ENCODE measurements at regions not wholly inside any gene's neighbourhood (a gene's known extent, or its start where the extent isn't known, plus 50 kb on each side); places are given as distances from the start of the nearest gene placed in this dataset.

- ATAC-seq (no peak), DNase-seq (ENCODE audit: low read depth, low spot score) (no peak)
- Histone ChIP-seq H3K27me3 (ENCODE audit: insufficient read depth, low read length) (no peaks in the 10 kb centered on the region), H3K27ac (ENCODE audit: low read depth, low read length) (no peak overlapping the region), H3K36me3 (ENCODE audit: control insufficient read depth in 1 of 2, insufficient read depth in 2 of 2, low read length in 2 of 2) (no peaks in the 10 kb centered on the region), H2AFZ (ENCODE audit: low read depth, low read length, poor library complexity, severe bottlenecking) (no peak overlapping the region), H3K4me3 (replicated peaks in 1 of 2; ENCODE audit: low read depth in 1 of 2, low read length in 2 of 2) (no peak overlapping the region), H3K9ac (ENCODE audit: low read length) (no peak overlapping the region), H3K79me2 (ENCODE audit: insufficient read depth, low read length) (no peaks in the 10 kb centered on the region), H3K4me2 (ENCODE audit: low read length) (no peak overlapping the region), H4K20me1 (ENCODE audit: insufficient read depth) (no peaks in the 10 kb centered on the region), H3K9me3 (ENCODE audit: control insufficient read depth in 1 of 2, insufficient read depth in 1 of 2, low read depth in 1 of 2, low read length in 2 of 2) (no peaks in the 10 kb centered on the region; a peak in 1 of 4 replicates), H3K4me1 (ENCODE audit: control insufficient read depth in 1 of 2, insufficient read depth in 2 of 2, low read length in 2 of 2) (no peaks in the 10 kb centered on the region), H3K9me2 (ENCODE audit: insufficient read depth) (no peaks in the 10 kb centered on the region)
- BruUV-seq (replicated peaks), result no TSS peak
- CTCF ChIA-PET, result no interaction called here
- RAD21 ChIA-PET (ENCODE audit: low non-redundant PET in 1 of 2, low total read pairs in 2 of 2, uncharacterized antibody in 2 of 2, unreplicated experiment in 2 of 2), result no interaction called here
- TF ChIP-seq YY1 (IDR thresholded peaks at IDR 0.05; ENCODE audit: extremely low read depth, insufficient replicate concordance, low read depth, low read length) (no peak), POLR2AphosphoS5 (IDR thresholded peaks at IDR 0.05; ENCODE audit: low read depth, low read length) (no peak), CEBPB (IDR thresholded peaks at IDR 0.05; ENCODE audit: low read depth) (no peak), FOSL1 (IDR thresholded peaks at IDR 0.05; ENCODE audit: low read depth) (no peak), EGR1 (IDR thresholded peaks at IDR 0.05; ENCODE audit: low read depth) (no peak), CBX3 (IDR thresholded peaks at IDR 0.05; ENCODE audit: low read depth) (no peak), ATF3 (IDR thresholded peaks at IDR 0.05) (no peak), EZH2phosphoT487 (IDR thresholded peaks at IDR 0.05; ENCODE audit: borderline replicate concordance) (no peak)
- POLR2A ChIA-PET, result no interaction called here
- intact Hi-C loops (cut with micrococcal nuclease), result no loop called here
Observed at GRCh38 chr22:48083502-48083901, 1321.1 kb downstream of the TBC1D22A start.

DNA sequence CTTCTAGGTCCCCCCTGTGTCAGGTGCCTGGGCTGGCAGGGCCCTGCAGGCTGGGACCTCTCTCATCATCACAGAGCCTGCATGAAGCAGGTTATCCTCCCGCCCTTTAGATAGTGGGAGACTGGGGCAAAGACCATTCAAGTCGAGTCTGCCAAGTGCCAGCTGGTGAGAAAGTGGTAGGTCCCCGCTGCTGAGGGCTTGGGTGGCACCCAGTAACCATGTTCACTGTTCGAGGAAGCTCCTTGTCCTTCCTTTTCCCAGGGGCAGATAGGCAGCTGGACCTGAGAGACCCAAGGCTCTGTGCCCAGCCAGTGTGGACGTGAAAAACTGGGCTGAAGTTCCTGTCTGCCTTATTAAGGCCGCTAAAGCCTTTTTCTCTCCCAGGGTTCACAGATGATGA is 1319.8 kb downstream of the TBC1D22A start:
- ATAC-seq, result no peak
- Histone ChIP-seq H4K20me1 (ENCODE audit: insufficient read depth) (no peaks in the 10 kb centered on the region), H2AFZ (ENCODE audit: low read depth, low read length, poor library complexity, severe bottlenecking) (no peak overlapping the region), H3K27ac (ENCODE audit: low read depth, low read length) (no peak overlapping the region), H3K4me2 (ENCODE audit: low read length) (no peak overlapping the region), H3K9me2 (ENCODE audit: insufficient read depth) (no peaks in the 10 kb centered on the region), H3K27me3 (ENCODE audit: insufficient read depth, low read length) (no peaks in the 10 kb centered on the region), H3K4me3 (replicated peaks in 1 of 2; ENCODE audit: low read depth in 1 of 2, low read length in 2 of 2) (no peak overlapping the region), H3K9ac (ENCODE audit: low read length) (no peak overlapping the region), H3K9me3 (ENCODE audit: control insufficient read depth in 1 of 2, insufficient read depth in 1 of 2, low read depth in 1 of 2, low read length in 2 of 2) (no peaks in the 10 kb centered on the region; a peak in 1 of 4 replicates), H3K4me1 (ENCODE audit: control insufficient read depth in 1 of 2, insufficient read depth in 2 of 2, low read length in 2 of 2) (no peaks in the 10 kb centered on the region), H3K36me3 (ENCODE audit: control insufficient read depth in 1 of 2, insufficient read depth in 2 of 2, low read length in 2 of 2) (no peaks in the 10 kb centered on the region), H3K79me2 (ENCODE audit: insufficient read depth, low read length) (no peaks in the 10 kb centered on the region)
- DNase-seq (ENCODE audit: low read depth, low spot score), result no peak
- ChIA-PET CTCF (no interaction called here), RAD21 (ENCODE audit: low non-redundant PET in 1 of 2, low total read pairs in 2 of 2, uncharacterized antibody in 2 of 2, unreplicated experiment in 2 of 2) (no interaction called here), POLR2A (no interaction called here)
- no TSS peak for BruUV-seq (replicated peaks)
- TF ChIP-seq, protein P1, sequence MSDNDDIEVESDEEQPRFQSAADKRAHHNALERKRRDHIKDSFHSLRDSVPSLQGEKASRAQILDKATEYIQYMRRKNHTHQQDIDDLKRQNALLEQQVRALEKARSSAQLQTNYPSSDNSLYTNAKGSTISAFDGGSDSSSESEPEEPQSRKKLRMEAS (IDR thresholded peaks at IDR 0.05), result no peak
- TF ChIP-seq TCF7L2 (IDR thresholded peaks at IDR 0.05; ENCODE audit: borderline replicate concordance, extremely low read depth, insufficient read depth, insufficient read length) (no peak), EGR1 (IDR thresholded peaks at IDR 0.05; ENCODE audit: low read depth) (no peak), CEBPB (IDR thresholded peaks at IDR 0.05; ENCODE audit: low read depth) (no peak)
- TF ChIP-seq, protein P2, sequence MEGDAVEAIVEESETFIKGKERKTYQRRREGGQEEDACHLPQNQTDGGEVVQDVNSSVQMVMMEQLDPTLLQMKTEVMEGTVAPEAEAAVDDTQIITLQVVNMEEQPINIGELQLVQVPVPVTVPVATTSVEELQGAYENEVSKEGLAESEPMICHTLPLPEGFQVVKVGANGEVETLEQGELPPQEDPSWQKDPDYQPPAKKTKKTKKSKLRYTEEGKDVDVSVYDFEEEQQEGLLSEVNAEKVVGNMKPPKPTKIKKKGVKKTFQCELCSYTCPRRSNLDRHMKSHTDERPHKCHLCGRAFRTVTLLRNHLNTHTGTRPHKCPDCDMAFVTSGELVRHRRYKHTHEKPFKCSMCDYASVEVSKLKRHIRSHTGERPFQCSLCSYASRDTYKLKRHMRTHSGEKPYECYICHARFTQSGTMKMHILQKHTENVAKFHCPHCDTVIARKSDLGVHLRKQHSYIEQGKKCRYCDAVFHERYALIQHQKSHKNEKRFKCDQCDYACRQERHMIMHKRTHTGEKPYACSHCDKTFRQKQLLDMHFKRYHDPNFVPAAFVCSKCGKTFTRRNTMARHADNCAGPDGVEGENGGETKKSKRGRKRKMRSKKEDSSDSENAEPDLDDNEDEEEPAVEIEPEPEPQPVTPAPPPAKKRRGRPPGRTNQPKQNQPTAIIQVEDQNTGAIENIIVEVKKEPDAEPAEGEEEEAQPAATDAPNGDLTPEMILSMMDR (IDR thresholded peaks at IDR 0.05 in 2 of 3, conservative IDR thresholded peaks at IDR 0.05 in 1 of 3; ENCODE audit: borderline replicate concordance in 1 of 3, insufficient read depth in 1 of 3, low read depth in 2 of 3, low read length in 2 of 3), result no peak
- intact Hi-C loops (cut with micrococcal nuclease), result no loop called here
